Sigmoid colon (tissue), 6 donors: ENCODE measurements at regions not wholly inside any gene's neighbourhood (a gene's known extent, or its start where the extent isn't known, plus 50 kb on each side); places are given as distances from the start of the nearest gene placed in this dataset.

Experiments
- DNase-seq: peaks from one replicate; pipeline ENCODE4 v3.0.0-alpha.2; 2019
- H3K27ac ChIP-seq, 4 donors: fragments of 200-600 bp; sonication (generic); one replicate each; pipeline ENCODE4 v1.5.1; 2016 to 2019; ENCODE audit warnings: mild to moderate bottlenecking in 1 of 4
- H3K27me3 ChIP-seq, 3 donors: fragments of 200-600 bp; sonication (generic); one replicate each; pipeline ENCODE4 v1.5.1; 2019; ENCODE audit warnings: mild to moderate bottlenecking in 1 of 3
- H3K36me3 ChIP-seq, 4 donors: fragments of 200-600 bp; sonication (generic); one replicate each; pipeline ENCODE4 v1.5.1; 2016 to 2019
- H3K4me1 ChIP-seq, 4 donors: fragments of 200-600 bp; sonication (generic); one replicate each; pipeline ENCODE4 v1.5.1; 2017 to 2019
- H3K4me3 ChIP-seq, 4 donors: fragments of 200-600 bp; sonication (generic); one replicate each; pipeline ENCODE4 v1.5.1; 2017 to 2019; ENCODE audit warnings: mild to moderate bottlenecking in 2 of 4, moderate library complexity in 1 of 4
- H3K9me3 ChIP-seq, 4 donors: fragments of 200-600 bp in 3 of 4; sonication (generic) in 3 of 4; one replicate each; pipeline versions ENCODE4 v1.5.1 to v1.6.1; 2013 to 2019
- EP300 ChIP-seq, 4 donors: sonication (generic); formaldehyde crosslinking; IDR thresholded peaks; one replicate each; pipeline ENCODE4 v1.6.1; 2017; ENCODE audit warnings: antibody characterized with exemption in 4 of 4
- POLR2A ChIP-seq, 2 donors: fragments of 450-650 bp; IDR thresholded peaks; one replicate each; pipeline ENCODE4 v1.6.1; 2016; ENCODE audit warnings: antibody characterized with exemption in 2 of 2, mild to moderate bottlenecking in 2 of 2, moderate library complexity in 2 of 2
- POLR2AphosphoS5 ChIP-seq, 4 donors: sonication (generic); formaldehyde crosslinking; IDR thresholded peaks; one replicate each; pipeline ENCODE4 v1.6.1; 2017; ENCODE audit warnings: antibody characterized with exemption in 4 of 4
- WGBS, 2 donors: extraction: QIAGEN DNeasy Blood & Tissue Kit; methylation state at CpG; one replicate each; pipeline ENCODE4 v1.1.7; 2013; 5-methylcytosine and 5-hydroxymethylcytosine counted together
- intact Hi-C: fragments of 100-400 bp; cut with DNase I; formaldehyde crosslinking; loops from one replicate; pipeline ENCODE4 v1.15.1; 2023
- TF ChIP-seq, protein P1 (sequence below), 4 experiments: fragments of 450-650 bp in 3 of 4; fragments of 200-600 bp in 1 of 4; IDR thresholded peaks; one replicate each; pipeline ENCODE4 v1.5.1; 2016 to 2019; ENCODE audit warnings: antibody characterized with exemption in 4 of 4, mild to moderate bottlenecking in 3 of 4, moderate library complexity in 2 of 4
- donor health status: healthy with polysubstance abuse.
- donor health status: healthy.

- no peaks in the 10 kb centered on the region for H3K4me1 ChIP-seq
- no peak overlapping the region for H3K27ac ChIP-seq
- intact Hi-C loops, result no loop called here
- no peak for DNase-seq
- H3K36me3 ChIP-seq, result no peaks in the 10 kb centered on the region
- no peaks in the 10 kb centered on the region for H3K27me3 ChIP-seq
- H3K9me3 ChIP-seq, result no peaks in the 10 kb centered on the region
- 85 to 91% methylated on average over 3 of the region's 3 CpGs for WGBS, 2 donors
- H3K4me3 ChIP-seq, result no peak overlapping the region
- TF ChIP-seq, protein P1, sequence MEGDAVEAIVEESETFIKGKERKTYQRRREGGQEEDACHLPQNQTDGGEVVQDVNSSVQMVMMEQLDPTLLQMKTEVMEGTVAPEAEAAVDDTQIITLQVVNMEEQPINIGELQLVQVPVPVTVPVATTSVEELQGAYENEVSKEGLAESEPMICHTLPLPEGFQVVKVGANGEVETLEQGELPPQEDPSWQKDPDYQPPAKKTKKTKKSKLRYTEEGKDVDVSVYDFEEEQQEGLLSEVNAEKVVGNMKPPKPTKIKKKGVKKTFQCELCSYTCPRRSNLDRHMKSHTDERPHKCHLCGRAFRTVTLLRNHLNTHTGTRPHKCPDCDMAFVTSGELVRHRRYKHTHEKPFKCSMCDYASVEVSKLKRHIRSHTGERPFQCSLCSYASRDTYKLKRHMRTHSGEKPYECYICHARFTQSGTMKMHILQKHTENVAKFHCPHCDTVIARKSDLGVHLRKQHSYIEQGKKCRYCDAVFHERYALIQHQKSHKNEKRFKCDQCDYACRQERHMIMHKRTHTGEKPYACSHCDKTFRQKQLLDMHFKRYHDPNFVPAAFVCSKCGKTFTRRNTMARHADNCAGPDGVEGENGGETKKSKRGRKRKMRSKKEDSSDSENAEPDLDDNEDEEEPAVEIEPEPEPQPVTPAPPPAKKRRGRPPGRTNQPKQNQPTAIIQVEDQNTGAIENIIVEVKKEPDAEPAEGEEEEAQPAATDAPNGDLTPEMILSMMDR (IDR thresholded peaks at IDR 0.05), result no peak
- TF ChIP-seq POLR2A (IDR thresholded peaks at IDR 0.05) (no peak), EP300 (IDR thresholded peaks at IDR 0.05) (no peak), POLR2AphosphoS5 (IDR thresholded peaks at IDR 0.05) (no peak)
Observed at GRCh38 chr3:28922376-28922775, 358.5 kb upstream of the RBMS3 start.

- intact Hi-C loops, result no loop called here
- Histone ChIP-seq H3K27me3 (no peaks in the 10 kb centered on the region), H3K27ac (no peak overlapping the region), H3K9me3 (no peaks in the 10 kb centered on the region), H3K4me3 (no peak overlapping the region), H3K36me3 (no peaks in the 10 kb centered on the region), H3K4me1 (no peaks in the 10 kb centered on the region)
- DNase-seq, result no peak
- no peak for TF ChIP-seq EP300 (IDR thresholded peaks at IDR 0.05)
- no peak for TF ChIP-seq POLR2AphosphoS5 (IDR thresholded peaks at IDR 0.05)
- TF ChIP-seq, protein P1 (IDR thresholded peaks at IDR 0.05), result no peak
- WGBS, 2 donors, result 92 to 93% methylated on average over 2 of the region's 2 CpGs
Observed at GRCh38 chr3:28923994-28924393, 356.9 kb upstream of the RBMS3 start.

GRCh38 chr3:28924744-28925360, 356.0 kb upstream of the RBMS3 start:
- no peak for DNase-seq
- no peaks in the 10 kb centered on the region for H3K27me3 ChIP-seq
- no peaks in the 10 kb centered on the region for H3K9me3 ChIP-seq
- 87 to 88% methylated on average over 1 of the region's 1 CpG for WGBS, 2 donors
- H3K4me1 ChIP-seq, result no peaks in the 10 kb centered on the region
- H3K4me3 ChIP-seq, result no peak overlapping the region
- no peaks in the 10 kb centered on the region for H3K36me3 ChIP-seq
- intact Hi-C loops, result no loop called here
- TF ChIP-seq POLR2AphosphoS5 (IDR thresholded peaks at IDR 0.05), result no peak
- no peak for TF ChIP-seq EP300 (IDR thresholded peaks at IDR 0.05)
- TF ChIP-seq POLR2A (IDR thresholded peaks at IDR 0.05), result no peak
- TF ChIP-seq, protein P1 (IDR thresholded peaks at IDR 0.05), result no peak
- H3K27ac ChIP-seq, result no peak overlapping the region

GRCh38 chr3:28933337-28933736, 347.5 kb upstream of the RBMS3 start:
- no peak overlapping the region for H3K4me3 ChIP-seq
- no peaks in the 10 kb centered on the region for H3K9me3 ChIP-seq
- H3K27ac ChIP-seq, result no peak overlapping the region
- peaks cover 0 to 3% (median 0%) of the 10 kb centered on the region in 4 donors for H3K4me1 ChIP-seq
- H3K27me3 ChIP-seq, result no peaks in the 10 kb centered on the region
- DNase-seq, result no peak
- no peaks in the 10 kb centered on the region for H3K36me3 ChIP-seq
- 71 to 89% methylated on average over 4 of the region's 4 CpGs for WGBS, 2 donors
- TF ChIP-seq EP300 (IDR thresholded peaks at IDR 0.05) (no peak), POLR2AphosphoS5 (IDR thresholded peaks at IDR 0.05) (no peak), POLR2A (IDR thresholded peaks at IDR 0.05) (no peak)
- TF ChIP-seq, protein P1 (IDR thresholded peaks at IDR 0.05), result no peak
- intact Hi-C loops, result no loop called here
